ENCODE measurements at regions not wholly inside any gene's neighbourhood (a gene's known extent, or its start where the extent isn't known, plus 50 kb on each side); places are given as distances from the start of the nearest gene placed in this dataset.
A peak's percentile ranks its signal among the peaks of the same experiment; 100 is the strongest.
"Not testable (repeated sequence)": the region's sequence is repeated elsewhere in the genome, so short reads cannot be mapped to it uniquely, and the experiment has no call there.

- H3K4me3 Mint-ChIP-seq: no peak overlapping the region
- DNase-seq: no peak
- H3K4me1 Mint-ChIP-seq (ENCODE audit: low read depth): no peaks in the 10 kb centered on the region
- no peak overlapping the region for H3K27ac Mint-ChIP-seq
- peaks cover 5 to 6% of the 10 kb centered on the region in 2 donors for H3K9me3 Mint-ChIP-seq
- no peaks in the 10 kb centered on the region for H3K27me3 Mint-ChIP-seq (ENCODE audit: low read depth)
- ATAC-seq (replicated peaks in 1 of 2): no peak
- H3K36me3 Mint-ChIP-seq (ENCODE audit: insufficient read depth in 2 of 2): peaks cover 0 to 7% of the 10 kb centered on the region in 2 donors
Observed at GRCh38 chr13:78054157-78054556, 135.5 kb upstream of the EDNRB start.

- H3K27me3 Mint-ChIP-seq (ENCODE audit: low read depth): peaks cover 5% of the 10 kb centered on the region
- no peak overlapping the region for H3K27ac Mint-ChIP-seq
- H3K4me3 Mint-ChIP-seq: no peak overlapping the region
- H3K4me1 Mint-ChIP-seq (ENCODE audit: low read depth): no peaks in the 10 kb centered on the region
- H3K36me3 Mint-ChIP-seq (ENCODE audit: insufficient read depth in 2 of 2): no peaks in the 10 kb centered on the region
- DNase-seq (no peak), ATAC-seq (replicated peaks in 1 of 2) (no peak)
- H3K9me3 Mint-ChIP-seq: no peaks in the 10 kb centered on the region
Observed at GRCh38 chr13:78047151-78047550, 128.5 kb upstream of the EDNRB start.

- H3K4me1 Mint-ChIP-seq (ENCODE audit: low read depth): no peaks in the 10 kb centered on the region
- H3K27me3 Mint-ChIP-seq (ENCODE audit: low read depth): peaks cover 5% of the 10 kb centered on the region
- no peak overlapping the region for H3K27ac Mint-ChIP-seq
- no peak overlapping the region for H3K4me3 Mint-ChIP-seq
- no peak for ATAC-seq (replicated peaks in 1 of 2)
- no peaks in the 10 kb centered on the region for H3K9me3 Mint-ChIP-seq
- no peak for DNase-seq
- H3K36me3 Mint-ChIP-seq (ENCODE audit: insufficient read depth in 2 of 2): no peaks in the 10 kb centered on the region
Observed at GRCh38 chr13:78046331-78046730, 127.7 kb upstream of the EDNRB start.

- DNase-seq: no peak
- Mint-ChIP-seq H3K27ac (no peak overlapping the region), H3K36me3 (ENCODE audit: insufficient read depth in 2 of 2) (no peaks in the 10 kb centered on the region), H3K27me3 (ENCODE audit: low read depth) (peaks cover 5% of the 10 kb centered on the region), H3K4me1 (ENCODE audit: low read depth) (no peaks in the 10 kb centered on the region), H3K9me3 (no peaks in the 10 kb centered on the region), H3K4me3 (no peak overlapping the region)
- ATAC-seq (replicated peaks in 1 of 2): no peak
Observed at GRCh38 chr13:78045916-78046315, 127.3 kb upstream of the EDNRB start.

- ATAC-seq (replicated peaks in 1 of 2); H3K36me3 Mint-ChIP-seq (ENCODE audit: insufficient read depth in 2 of 2); H3K4me1 Mint-ChIP-seq (ENCODE audit: low read depth); H3K4me3 Mint-ChIP-seq; H3K27me3 Mint-ChIP-seq (ENCODE audit: low read depth); H3K27ac Mint-ChIP-seq; H3K9me3 Mint-ChIP-seq; DNase-seq: not testable (repeated sequence)
Observed at GRCh38 chr13:78041366-78041765, 122.7 kb upstream of the EDNRB start.

- ATAC-seq (replicated peaks in 1 of 2) (no peak), DNase-seq (no peak)
- no peak overlapping the region for H3K4me3 Mint-ChIP-seq
- H3K4me1 Mint-ChIP-seq (ENCODE audit: low read depth): no peaks in the 10 kb centered on the region
- H3K9me3 Mint-ChIP-seq: no peaks in the 10 kb centered on the region
- H3K27ac Mint-ChIP-seq: no peak overlapping the region
- H3K36me3 Mint-ChIP-seq (ENCODE audit: insufficient read depth in 2 of 2): no peaks in the 10 kb centered on the region
- peaks cover 5% of the 10 kb centered on the region for H3K27me3 Mint-ChIP-seq (ENCODE audit: low read depth)
Observed at GRCh38 chr13:78040205-78040830, 121.7 kb upstream of the EDNRB start.

GRCh38 chr13:78036841-78037240, 118.2 kb upstream of the EDNRB start:
- Mint-ChIP-seq H3K36me3 (ENCODE audit: insufficient read depth in 2 of 2) (no peaks in the 10 kb centered on the region), H3K27ac (no peak overlapping the region), H3K4me1 (ENCODE audit: low read depth) (no peaks in the 10 kb centered on the region), H3K9me3 (no peaks in the 10 kb centered on the region), H3K4me3 (no peak overlapping the region), H3K27me3 (ENCODE audit: low read depth) (peaks cover 5% of the 10 kb centered on the region)
- ATAC-seq (replicated peaks in 1 of 2) (no peak), DNase-seq (no peak)

GRCh38 chr13:78035500-78035899, 116.9 kb upstream of the EDNRB start:
- Mint-ChIP-seq H3K4me1 (ENCODE audit: low read depth) (no peaks in the 10 kb centered on the region), H3K4me3 (no peak overlapping the region), H3K9me3 (no peaks in the 10 kb centered on the region), H3K27me3 (ENCODE audit: low read depth) (peaks cover 5% of the 10 kb centered on the region), H3K27ac (no peak overlapping the region), H3K36me3 (ENCODE audit: insufficient read depth in 2 of 2) (no peaks in the 10 kb centered on the region)
- DNase-seq (no peak), ATAC-seq (replicated peaks in 1 of 2) (no peak)

- Mint-ChIP-seq H3K4me3 (no peak overlapping the region), H3K4me1 (ENCODE audit: low read depth) (no peaks in the 10 kb centered on the region), H3K27ac (no peak overlapping the region), H3K36me3 (ENCODE audit: insufficient read depth in 2 of 2) (no peaks in the 10 kb centered on the region), H3K9me3 (no peaks in the 10 kb centered on the region), H3K27me3 (ENCODE audit: low read depth) (peaks cover 5% of the 10 kb centered on the region)
- DNase-seq: no peak
- no peak for ATAC-seq (replicated peaks in 1 of 2)
Observed at GRCh38 chr13:78033509-78033908, 114.9 kb upstream of the EDNRB start.

- no peak overlapping the region for H3K4me3 Mint-ChIP-seq
- DNase-seq (no peak), ATAC-seq (replicated peaks in 1 of 2) (no peak)
- H3K36me3 Mint-ChIP-seq (ENCODE audit: insufficient read depth in 2 of 2): no peaks in the 10 kb centered on the region
- H3K27me3 Mint-ChIP-seq (ENCODE audit: low read depth): peaks cover 5% of the 10 kb centered on the region
- H3K27ac Mint-ChIP-seq: no peak overlapping the region
- H3K4me1 Mint-ChIP-seq (ENCODE audit: low read depth): no peaks in the 10 kb centered on the region
- H3K9me3 Mint-ChIP-seq: no peaks in the 10 kb centered on the region
Observed at GRCh38 chr13:78032132-78032531, 113.5 kb upstream of the EDNRB start.

- Mint-ChIP-seq H3K4me1 (ENCODE audit: low read depth) (no peaks in the 10 kb centered on the region), H3K36me3 (ENCODE audit: insufficient read depth in 2 of 2) (no peaks in the 10 kb centered on the region), H3K27ac (no peak overlapping the region), H3K9me3 (peaks cover 0 to 2% of the 10 kb centered on the region in 2 donors), H3K4me3 (no peak overlapping the region), H3K27me3 (ENCODE audit: low read depth) (peaks cover 5% of the 10 kb centered on the region)
- ATAC-seq (replicated peaks in 1 of 2) (no peak), DNase-seq (no peak)
Observed at GRCh38 chr13:78030341-78030896, 111.8 kb upstream of the EDNRB start.

- peaks cover 4% of the 10 kb centered on the region for H3K4me1 Mint-ChIP-seq (ENCODE audit: low read depth)
- H3K4me3 Mint-ChIP-seq: no peak overlapping the region
- H3K27me3 Mint-ChIP-seq (ENCODE audit: low read depth): peaks cover 4% of the 10 kb centered on the region
- H3K9me3 Mint-ChIP-seq: peaks cover 0 to 2% of the 10 kb centered on the region in 2 donors
- DNase-seq (no peak), ATAC-seq (replicated peaks in 1 of 2) (no peak)
- H3K27ac Mint-ChIP-seq: no peak overlapping the region
- no peaks in the 10 kb centered on the region for H3K36me3 Mint-ChIP-seq (ENCODE audit: insufficient read depth in 2 of 2)
Observed at GRCh38 chr13:78029901-78030300, 111.3 kb upstream of the EDNRB start.

- H3K4me1 Mint-ChIP-seq (ENCODE audit: low read depth): peaks cover 7% of the 10 kb centered on the region
- no peak for ATAC-seq (replicated peaks in 1 of 2)
Observed at GRCh38 chr13:78028960-78029359, 110.3 kb upstream of the EDNRB start.

GRCh38 chr13:78024996-78025395, 106.4 kb upstream of the EDNRB start:
- Mint-ChIP-seq H3K4me1 (ENCODE audit: low read depth) (peaks cover 25% of the 10 kb centered on the region), H3K27ac (peak overlapping the region; percentile 34), H3K9me3 (peaks cover 0 to 6% of the 10 kb centered on the region in 2 donors), H3K27me3 (ENCODE audit: low read depth) (no peaks in the 10 kb centered on the region), H3K4me3 (no peak overlapping the region), H3K36me3 (ENCODE audit: insufficient read depth in 2 of 2) (peaks cover 2 to 10% of the 10 kb centered on the region in 2 donors)
- DNase-seq: no peak
- no peak for ATAC-seq (replicated peaks in 1 of 2)

More at GRCh38 chr13:78028960-78029359, 110.3 kb upstream of the EDNRB start:
- Mint-ChIP-seq H3K4me3 (no peak overlapping the region), H3K27ac (no peak overlapping the region), H3K27me3 (ENCODE audit: low read depth) (no peaks in the 10 kb centered on the region), H3K9me3 (peaks cover 0 to 2% of the 10 kb centered on the region in 2 donors), H3K36me3 (ENCODE audit: insufficient read depth in 2 of 2) (peaks cover 0 to 4% of the 10 kb centered on the region in 2 donors)
- DNase-seq: no peak

All from activated T-cell treated with anti-CD3 and anti-CD28 coated beads, Interleukin-2, amount 50 U/mL, for 72 hours (primary cell).